ENCODE measurements at regions not wholly inside any gene's neighbourhood (a gene's known extent, or its start where the extent isn't known, plus 50 kb on each side); places are given as distances from the start of the nearest gene placed in this dataset.

DNA sequence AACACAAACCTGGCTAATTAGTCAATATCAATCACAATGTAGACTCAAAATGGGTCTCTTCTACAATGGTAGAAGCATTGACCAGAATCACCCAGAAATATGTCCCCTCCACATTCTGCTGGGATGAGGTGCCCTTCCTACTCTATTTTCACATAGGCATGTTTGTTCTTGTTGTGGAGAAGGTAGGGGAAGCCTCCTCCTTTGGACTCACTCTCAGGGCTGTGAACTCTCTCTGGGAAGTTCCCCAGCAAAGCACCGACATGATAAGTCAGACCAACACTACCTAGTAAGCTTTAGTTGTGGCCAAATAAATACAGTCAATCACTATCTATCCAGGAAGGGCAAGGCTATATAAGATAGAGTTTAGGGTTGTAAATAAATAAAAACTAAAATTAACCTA lies 194.5 kb upstream of the UBL3 start:
- TF ChIP-seq, protein P1, sequence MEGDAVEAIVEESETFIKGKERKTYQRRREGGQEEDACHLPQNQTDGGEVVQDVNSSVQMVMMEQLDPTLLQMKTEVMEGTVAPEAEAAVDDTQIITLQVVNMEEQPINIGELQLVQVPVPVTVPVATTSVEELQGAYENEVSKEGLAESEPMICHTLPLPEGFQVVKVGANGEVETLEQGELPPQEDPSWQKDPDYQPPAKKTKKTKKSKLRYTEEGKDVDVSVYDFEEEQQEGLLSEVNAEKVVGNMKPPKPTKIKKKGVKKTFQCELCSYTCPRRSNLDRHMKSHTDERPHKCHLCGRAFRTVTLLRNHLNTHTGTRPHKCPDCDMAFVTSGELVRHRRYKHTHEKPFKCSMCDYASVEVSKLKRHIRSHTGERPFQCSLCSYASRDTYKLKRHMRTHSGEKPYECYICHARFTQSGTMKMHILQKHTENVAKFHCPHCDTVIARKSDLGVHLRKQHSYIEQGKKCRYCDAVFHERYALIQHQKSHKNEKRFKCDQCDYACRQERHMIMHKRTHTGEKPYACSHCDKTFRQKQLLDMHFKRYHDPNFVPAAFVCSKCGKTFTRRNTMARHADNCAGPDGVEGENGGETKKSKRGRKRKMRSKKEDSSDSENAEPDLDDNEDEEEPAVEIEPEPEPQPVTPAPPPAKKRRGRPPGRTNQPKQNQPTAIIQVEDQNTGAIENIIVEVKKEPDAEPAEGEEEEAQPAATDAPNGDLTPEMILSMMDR (IDR thresholded peaks at IDR 0.05) = no peak
- no peak for TF ChIP-seq POLR2A (IDR thresholded peaks at IDR 0.05)

All from tibial nerve (tissue), 3 donors.